Progenitor cell of endocrine pancreas (in vitro differentiated cells): ENCODE measurements at regions not wholly inside any gene's neighbourhood (a gene's known extent, or its start where the extent isn't known, plus 50 kb on each side); places are given as distances from the start of the nearest gene placed in this dataset.

ENCODE experiments used
- DNase-seq: peaks from one replicate; pipeline ENCODE4 v3.0.0; 2021; ENCODE audit warnings: low spot score; ENCODE audit not compliant: unreplicated experiment
- H3K27ac Mint-ChIP-seq: 2 replicates; pipeline ENCODE4 v1.8.0; 2021; ENCODE audit warnings: mild to moderate bottlenecking, moderate library complexity, mixed read lengths
- H3K27me3 Mint-ChIP-seq: 2 replicates; pipeline ENCODE4 v1.8.0; 2021; ENCODE audit warnings: mixed read lengths
- H3K36me3 Mint-ChIP-seq: 2 replicates; pipeline ENCODE4 v1.8.0; 2022; ENCODE audit warnings: mixed read lengths; ENCODE audit not compliant: insufficient read depth
- H3K4me1 Mint-ChIP-seq: 2 replicates; pipeline ENCODE4 v1.8.0; 2021; ENCODE audit warnings: low read depth, mixed read lengths
- H3K4me3 Mint-ChIP-seq: 2 replicates; pipeline ENCODE4 v1.8.0; 2021; ENCODE audit warnings: low read depth, mild to moderate bottlenecking, moderate library complexity, mixed read lengths
- H3K9me3 Mint-ChIP-seq: 2 replicates; pipeline ENCODE4 v1.8.0; 2021; ENCODE audit warnings: low read depth, mixed read lengths
- CTCF ChIP-seq: fragments of 200-600 bp; sonication (generic); IDR thresholded peaks from one replicate; pipeline ENCODE4 v1.5.0; 2021; ENCODE audit warnings: antibody characterized with exemption, mild to moderate bottlenecking; ENCODE audit not compliant: unreplicated experiment

DNA sequence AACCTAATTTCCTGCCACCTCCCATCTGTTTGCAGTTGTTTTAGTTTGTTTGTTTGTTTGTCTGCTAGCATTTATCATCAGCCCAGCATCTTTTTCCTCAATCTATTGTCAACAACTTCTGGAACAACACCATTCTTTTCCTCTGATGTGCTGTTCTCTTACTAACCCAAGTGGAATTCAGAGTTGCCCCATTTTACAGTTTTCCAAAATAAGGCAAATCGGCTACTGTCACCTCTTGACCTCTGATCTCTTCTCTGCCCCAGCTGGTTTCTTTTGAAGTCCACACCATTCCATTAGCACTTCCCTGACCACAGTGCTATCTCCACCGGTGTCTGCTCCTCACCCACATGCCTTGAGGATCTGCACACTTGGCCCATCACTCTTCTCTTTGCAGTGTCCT, 102.4 kb downstream of the EFNB2 start:
- Mint-ChIP-seq H3K4me1 (peaks cover 2% of the 10 kb centered on the region), H3K9me3 (peaks cover 6% of the 10 kb centered on the region), H3K27me3 (no peaks in the 10 kb centered on the region), H3K36me3 (no peaks in the 10 kb centered on the region), H3K27ac (no peak overlapping the region), H3K4me3 (no peak overlapping the region)
- TF ChIP-seq CTCF = no peak
- DNase-seq = no peak

- Mint-ChIP-seq H3K27ac (no peak overlapping the region), H3K9me3 (peaks cover 6% of the 10 kb centered on the region), H3K36me3 (no peaks in the 10 kb centered on the region), H3K27me3 (no peaks in the 10 kb centered on the region), H3K4me3 (no peak overlapping the region), H3K4me1 (peaks cover 2% of the 10 kb centered on the region)
- DNase-seq = no peak
- no peak for TF ChIP-seq CTCF
Measured at GRCh38 chr13:106432636-106433035, 102.8 kb downstream of the EFNB2 start.

- H3K9me3 Mint-ChIP-seq = peaks cover 3% of the 10 kb centered on the region
- DNase-seq = no peak
- H3K4me3 Mint-ChIP-seq = no peak overlapping the region
- H3K36me3 Mint-ChIP-seq = no peaks in the 10 kb centered on the region
- H3K27me3 Mint-ChIP-seq = no peaks in the 10 kb centered on the region
- TF ChIP-seq CTCF = no peak
- no peak overlapping the region for H3K27ac Mint-ChIP-seq
- H3K4me1 Mint-ChIP-seq = peaks cover 11% of the 10 kb centered on the region
Measured at GRCh38 chr13:106426909-106427308, 108.6 kb downstream of the EFNB2 start.

GRCh38 chr13:106425661-106426060, 109.8 kb downstream of the EFNB2 start:
- DNase-seq = no peak
- no peak for TF ChIP-seq CTCF
- Mint-ChIP-seq H3K9me3 (peaks cover 3% of the 10 kb centered on the region), H3K27me3 (no peaks in the 10 kb centered on the region), H3K36me3 (no peaks in the 10 kb centered on the region), H3K4me3 (no peak overlapping the region), H3K4me1 (peaks cover 11% of the 10 kb centered on the region), H3K27ac (no peak overlapping the region)

DNA sequence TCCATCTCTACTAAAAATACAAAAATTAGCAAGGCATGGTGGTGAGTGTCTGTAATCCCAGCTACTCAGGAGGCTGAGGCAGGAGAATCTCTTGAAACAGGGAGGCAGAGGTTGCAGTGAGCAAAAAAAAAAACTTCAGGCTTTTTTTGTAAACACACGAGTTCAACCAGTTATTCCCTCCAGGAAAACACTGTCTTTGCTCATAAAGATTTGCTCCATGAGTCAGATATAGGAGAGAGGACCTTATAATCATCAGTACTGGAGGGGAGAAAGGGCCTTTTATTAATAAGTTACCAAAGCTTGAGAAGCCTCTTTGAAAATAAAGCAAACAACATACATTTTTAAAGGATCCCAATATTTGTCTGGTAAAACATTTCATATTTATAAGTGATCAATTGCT, 110.7 kb downstream of the EFNB2 start:
- Mint-ChIP-seq H3K9me3 (peaks cover 3% of the 10 kb centered on the region), H3K4me1 (peaks cover 11% of the 10 kb centered on the region), H3K27me3 (no peaks in the 10 kb centered on the region), H3K36me3 (no peaks in the 10 kb centered on the region), H3K27ac (no peak overlapping the region), H3K4me3 (no peak overlapping the region)
- DNase-seq = no peak
- no peak for TF ChIP-seq CTCF

DNA sequence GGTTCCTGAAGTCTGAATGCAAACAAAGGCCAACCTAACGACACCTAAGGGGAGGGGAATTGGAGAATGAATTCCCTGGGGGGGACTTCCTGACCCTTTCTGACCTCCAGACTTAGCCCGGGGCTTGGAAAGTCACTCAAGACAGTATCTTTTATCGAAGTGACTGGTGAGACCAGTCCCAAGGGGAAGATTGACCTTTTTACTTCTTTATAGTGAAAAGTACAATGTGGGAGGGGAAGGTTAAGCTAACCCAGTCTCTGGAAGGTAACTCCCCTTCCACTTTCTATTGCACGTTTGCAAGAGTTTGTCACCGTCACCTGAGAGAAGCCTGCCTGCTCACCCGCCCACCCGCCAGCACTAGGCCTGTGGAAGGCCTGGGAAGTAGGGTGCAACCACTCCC, 111.9 kb downstream of the EFNB2 start:
- Mint-ChIP-seq H3K4me3 (no peak overlapping the region), H3K27me3 (no peaks in the 10 kb centered on the region), H3K36me3 (no peaks in the 10 kb centered on the region), H3K4me1 (peaks cover 11% of the 10 kb centered on the region), H3K9me3 (peaks cover 3% of the 10 kb centered on the region), H3K27ac (peak overlapping the region; percentile 7)
- DNase-seq = no peak
- no peak for TF ChIP-seq CTCF
